GM12874 (cell line): ENCODE measurements at regions not wholly inside any gene's neighbourhood (a gene's known extent, or its start where the extent isn't known, plus 50 kb on each side); places are given as distances from the start of the nearest gene placed in this dataset.

ENCODE experiments used
- CTCF ChIP-seq: IDR thresholded peaks from 2 replicates; pipeline ENCODE4 v1.5.1; 2011; ENCODE audit warnings: low read depth, mild to moderate bottlenecking, control low read depth, low read length, moderate library complexity; ENCODE audit not compliant: insufficient read depth

DNA sequence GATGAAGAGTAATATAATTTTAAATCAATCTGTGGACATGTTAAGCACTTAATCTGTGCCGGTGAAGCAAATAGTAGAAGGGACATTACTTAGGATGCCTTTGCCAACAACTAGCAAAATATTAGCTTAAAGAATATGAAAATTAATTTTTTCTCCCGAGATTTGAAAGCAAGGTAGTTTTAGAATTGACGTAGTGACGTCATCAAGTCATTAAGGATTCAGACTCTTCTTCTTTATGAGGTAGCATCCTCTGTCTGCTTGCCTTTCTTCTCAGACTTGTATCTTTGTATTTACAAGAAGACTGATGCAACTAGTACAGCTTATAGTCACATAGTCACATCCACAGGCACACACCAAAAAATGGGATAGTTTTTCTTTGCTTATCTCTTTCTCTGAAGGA, 374.4 kb downstream of the MMUT start:
- TF ChIP-seq CTCF, result no peak

GRCh38 chr6:49087369-49087768, 375.7 kb downstream of the MMUT start:
- TF ChIP-seq CTCF, result no peak

GRCh38 chr6:49082611-49083010, 380.4 kb downstream of the MMUT start:
- TF ChIP-seq CTCF, result no peak

- no peak for TF ChIP-seq CTCF
These were observed 390.0 kb downstream of the MMUT start for GRCh38 chr6:49072885-49073620.

- no peak for TF ChIP-seq CTCF
These were observed 390.9 kb downstream of the MMUT start for GRCh38 chr6:49072146-49072545.

DNA sequence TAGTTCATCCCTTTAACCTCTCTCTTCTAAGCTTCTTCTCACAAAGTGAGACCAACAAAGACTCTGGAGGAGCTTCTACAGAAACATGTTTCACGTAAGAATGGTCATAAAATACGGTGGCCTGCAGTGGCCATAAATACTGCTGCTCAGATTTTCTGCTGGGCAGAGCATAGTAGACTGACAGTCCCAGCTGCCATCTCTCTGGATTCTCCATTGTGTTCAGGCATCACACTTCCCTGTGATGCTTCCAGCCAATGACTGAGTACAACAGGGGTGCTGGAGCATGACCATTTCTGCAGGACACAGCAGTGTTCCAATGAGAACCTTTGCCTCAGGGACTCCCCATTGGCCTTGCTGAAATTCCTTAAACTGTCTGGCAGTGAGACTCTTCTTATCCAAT, 392.6 kb downstream of the MMUT start:
- no peak for TF ChIP-seq CTCF

DNA sequence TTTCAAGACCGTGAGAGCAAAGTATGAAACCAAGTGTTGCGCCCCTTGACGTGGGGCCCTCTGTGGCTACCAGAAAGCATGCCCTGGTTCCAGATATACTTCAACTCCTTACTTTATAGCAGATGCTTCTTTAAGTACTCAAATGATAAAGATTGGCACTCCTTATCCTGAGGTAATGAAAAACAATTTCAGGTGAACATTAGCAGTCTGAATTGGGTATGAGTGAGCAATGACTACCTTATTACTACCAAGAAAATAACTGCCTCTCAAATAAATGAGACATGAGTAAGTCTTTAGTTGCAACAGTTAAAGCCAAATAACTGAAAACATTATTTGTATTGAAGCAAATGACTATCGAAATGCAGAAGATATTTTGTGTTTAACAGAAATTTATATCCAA, 408.7 kb downstream of the MMUT start:
- no peak for TF ChIP-seq CTCF
